Skeletal muscle satellite cell (primary cell): ENCODE measurements at regions not wholly inside any gene's neighbourhood (a gene's known extent, or its start where the extent isn't known, plus 50 kb on each side); places are given as distances from the start of the nearest gene placed in this dataset.

Experiments used
- H3K27me3 ChIP-seq: 2 replicates; pipeline ENCODE4 v1.7.0; 2013; ENCODE audit warnings: low read length; ENCODE audit not compliant: control insufficient read depth, insufficient read depth
- H3K36me3 ChIP-seq: 2 replicates; pipeline ENCODE4 v1.7.0; 2013; ENCODE audit warnings: mild to moderate bottlenecking, control low read depth, low read length; ENCODE audit not compliant: insufficient read depth
- H3K4me1 ChIP-seq: 2 replicates; pipeline ENCODE4 v1.7.0; 2013; ENCODE audit warnings: low read length; ENCODE audit not compliant: control insufficient read depth, insufficient read depth
- H3K4me2 ChIP-seq: 2 replicates; pipeline ENCODE4 v1.7.0; 2013; ENCODE audit warnings: mild to moderate bottlenecking, low read length
- H3K4me3 ChIP-seq: 2 replicates; pipeline ENCODE4 v1.7.0; 2013; ENCODE audit warnings: low read length
- H3K9ac ChIP-seq: 2 replicates; pipeline ENCODE4 v1.7.0; 2013; ENCODE audit warnings: mild to moderate bottlenecking, low read depth, low read length, moderate library complexity
- H3K9me3 ChIP-seq: replicated peaks from 2 replicates; pipeline ENCODE4 v1.7.0; 2013; ENCODE audit warnings: mild to moderate bottlenecking, control low read depth, low read length

GRCh38 chr4:19010761-19011160 lies 989.2 kb upstream of the LCORL start:
- no peak overlapping the region for H3K9ac ChIP-seq
- H3K9me3 ChIP-seq = peaks cover 3% of the 10 kb centered on the region
- H3K4me3 ChIP-seq = no peak overlapping the region
- H3K27me3 ChIP-seq = no peaks in the 10 kb centered on the region
- H3K4me1 ChIP-seq = no peaks in the 10 kb centered on the region
- H3K36me3 ChIP-seq = no peaks in the 10 kb centered on the region
- H3K4me2 ChIP-seq = no peak overlapping the region

DNA sequence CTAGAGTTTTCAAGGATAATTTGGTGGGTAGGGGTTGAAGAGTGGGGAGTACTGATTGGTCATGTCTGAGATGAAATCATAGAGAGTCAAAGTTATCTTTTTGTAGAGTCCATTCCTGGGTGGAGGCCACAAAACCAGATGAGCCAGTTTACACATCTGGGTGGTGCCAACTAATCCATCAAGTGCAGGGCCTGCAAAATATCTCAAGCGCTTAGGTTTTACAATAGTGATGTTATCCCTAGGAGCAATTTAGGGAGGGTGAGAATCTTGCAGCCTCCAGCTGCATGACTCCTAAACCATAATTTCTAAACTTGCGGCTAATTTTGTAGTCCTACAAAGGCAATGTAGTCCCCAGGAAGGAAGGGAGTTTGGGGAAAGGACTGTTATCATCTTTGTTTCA lies 988.3 kb upstream of the LCORL start:
- no peak overlapping the region for H3K9ac ChIP-seq
- no peaks in the 10 kb centered on the region for H3K36me3 ChIP-seq
- no peaks in the 10 kb centered on the region for H3K27me3 ChIP-seq
- no peak overlapping the region for H3K4me3 ChIP-seq
- H3K4me2 ChIP-seq = no peak overlapping the region
- H3K9me3 ChIP-seq = peaks cover 3% of the 10 kb centered on the region
- no peaks in the 10 kb centered on the region for H3K4me1 ChIP-seq

DNA sequence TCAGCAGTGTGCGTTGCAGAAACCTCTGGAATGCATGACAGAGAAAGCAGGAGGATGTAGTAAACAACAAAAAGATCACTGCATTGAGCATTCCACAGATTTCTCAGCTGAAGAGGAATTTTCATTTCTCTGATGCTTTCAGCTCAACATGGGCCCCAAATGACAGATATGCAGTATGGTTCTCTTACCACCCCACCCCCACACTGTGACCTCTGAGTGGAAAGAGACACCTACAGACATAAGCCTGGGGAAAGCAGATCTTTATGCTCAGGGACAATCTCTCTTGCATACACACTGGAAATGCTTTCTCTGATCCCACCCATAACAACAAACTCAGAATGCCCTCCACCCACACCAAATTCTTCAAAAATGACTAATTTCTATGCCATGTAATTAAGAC lies 983.7 kb upstream of the LCORL start:
- Histone ChIP-seq H3K4me1 (no peaks in the 10 kb centered on the region), H3K36me3 (no peaks in the 10 kb centered on the region), H3K9ac (no peak overlapping the region), H3K9me3 (peaks cover 3% of the 10 kb centered on the region), H3K4me2 (no peak overlapping the region), H3K27me3 (no peaks in the 10 kb centered on the region), H3K4me3 (no peak overlapping the region)

GRCh38 chr4:19002170-19002569 lies 980.6 kb upstream of the LCORL start:
- H3K27me3 ChIP-seq = no peaks in the 10 kb centered on the region
- no peak overlapping the region for H3K4me3 ChIP-seq
- H3K4me1 ChIP-seq = no peaks in the 10 kb centered on the region
- no peak overlapping the region for H3K4me2 ChIP-seq
- H3K36me3 ChIP-seq = no peaks in the 10 kb centered on the region
- H3K9me3 ChIP-seq = no peaks in the 10 kb centered on the region
- no peak overlapping the region for H3K9ac ChIP-seq

DNA sequence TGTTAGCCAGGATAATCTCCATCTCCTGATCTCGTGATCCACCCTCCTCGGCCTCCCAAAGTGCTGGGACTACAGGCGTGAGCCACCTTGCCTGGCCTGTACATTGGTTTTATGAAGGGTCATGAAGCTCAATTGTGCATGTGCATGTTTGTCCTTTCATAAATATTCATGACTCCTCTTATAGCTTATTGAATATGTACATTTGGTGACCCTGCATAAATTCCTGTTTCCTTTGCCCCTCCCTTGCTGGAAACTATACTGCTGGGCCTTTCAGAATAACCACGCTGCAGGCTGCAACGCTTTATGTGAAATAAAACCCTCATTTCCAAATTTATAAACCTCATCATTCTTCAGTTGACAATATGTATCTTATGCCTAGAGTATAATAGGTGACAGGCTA lies 978.0 kb upstream of the LCORL start:
- Histone ChIP-seq H3K9ac (no peak overlapping the region), H3K4me2 (no peak overlapping the region), H3K27me3 (no peaks in the 10 kb centered on the region), H3K4me1 (no peaks in the 10 kb centered on the region), H3K4me3 (no peak overlapping the region), H3K36me3 (no peaks in the 10 kb centered on the region), H3K9me3 (no peaks in the 10 kb centered on the region)

DNA sequence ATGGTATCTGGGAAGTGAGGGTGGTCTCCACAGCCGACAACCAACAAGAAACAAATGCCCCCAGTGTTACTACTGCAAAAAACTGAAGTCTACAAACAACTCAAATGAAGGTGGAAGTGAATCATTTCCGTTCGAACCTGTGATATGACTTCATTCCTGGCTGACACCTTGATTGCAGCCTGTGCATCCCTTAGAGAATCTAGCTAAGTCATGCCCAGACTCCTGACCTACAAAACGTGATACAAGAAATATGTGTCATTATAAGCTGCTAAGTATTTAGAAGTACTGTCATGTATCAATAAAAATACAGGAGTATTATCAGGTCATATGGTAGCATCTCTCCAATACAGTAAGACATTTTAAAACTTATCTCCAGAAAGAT lies 959.7 kb upstream of the LCORL start:
- H3K27me3 ChIP-seq = no peaks in the 10 kb centered on the region
- H3K36me3 ChIP-seq = no peaks in the 10 kb centered on the region
- no peak overlapping the region for H3K4me2 ChIP-seq
- H3K4me1 ChIP-seq = no peaks in the 10 kb centered on the region
- H3K4me3 ChIP-seq = no peak overlapping the region
- H3K9ac ChIP-seq = no peak overlapping the region
- H3K9me3 ChIP-seq = no peaks in the 10 kb centered on the region

DNA sequence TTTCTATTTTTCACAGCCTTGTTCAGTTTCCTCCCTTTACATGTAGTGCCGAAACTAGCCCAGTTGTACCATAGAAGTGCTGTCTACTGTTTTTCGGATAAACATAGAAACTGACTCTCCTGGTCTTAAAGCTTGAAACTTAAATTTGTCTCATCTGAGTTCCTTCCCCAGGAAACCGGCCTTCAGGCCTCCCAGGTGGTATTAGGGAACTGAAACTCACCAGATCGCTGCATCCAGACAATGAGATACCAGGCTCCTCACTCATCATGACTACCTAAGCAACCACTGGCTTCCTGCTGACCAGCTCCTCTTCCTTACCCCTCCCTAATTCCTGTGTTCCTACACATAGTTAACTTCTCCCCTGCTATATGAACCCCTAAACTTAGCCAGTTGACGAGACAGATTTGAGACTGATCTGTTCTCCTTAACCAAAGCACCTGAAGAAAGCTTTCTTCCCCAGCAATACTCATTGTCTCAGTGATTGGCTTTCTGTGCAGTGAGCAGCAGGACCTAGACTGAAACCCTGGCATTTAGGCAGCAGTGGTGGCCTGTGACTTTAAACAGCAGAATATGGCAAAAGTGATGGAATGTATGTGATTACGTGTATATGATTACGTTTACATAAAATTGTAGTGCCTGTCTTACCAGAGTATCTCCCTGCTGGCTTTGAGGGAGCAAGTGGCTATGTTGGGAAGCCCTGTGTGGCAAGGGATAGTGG lies 959.1 kb upstream of the LCORL start:
- no peaks in the 10 kb centered on the region for H3K4me1 ChIP-seq
- H3K4me2 ChIP-seq = no peak overlapping the region
- H3K9ac ChIP-seq = no peak overlapping the region
- no peaks in the 10 kb centered on the region for H3K36me3 ChIP-seq
- no peaks in the 10 kb centered on the region for H3K9me3 ChIP-seq
- H3K4me3 ChIP-seq = no peak overlapping the region
- no peaks in the 10 kb centered on the region for H3K27me3 ChIP-seq

GRCh38 chr4:18976884-18977283 lies 955.3 kb upstream of the LCORL start:
- Histone ChIP-seq H3K9me3 (no peaks in the 10 kb centered on the region), H3K4me1 (no peaks in the 10 kb centered on the region), H3K27me3 (no peaks in the 10 kb centered on the region), H3K36me3 (no peaks in the 10 kb centered on the region), H3K4me2 (no peak overlapping the region), H3K9ac (no peak overlapping the region), H3K4me3 (no peak overlapping the region)

GRCh38 chr4:18975916-18976808 lies 954.6 kb upstream of the LCORL start:
- Histone ChIP-seq H3K4me1 (no peaks in the 10 kb centered on the region), H3K27me3 (no peaks in the 10 kb centered on the region), H3K36me3 (no peaks in the 10 kb centered on the region), H3K9me3 (no peaks in the 10 kb centered on the region), H3K9ac (no peak overlapping the region), H3K4me2 (no peak overlapping the region), H3K4me3 (no peak overlapping the region)

DNA sequence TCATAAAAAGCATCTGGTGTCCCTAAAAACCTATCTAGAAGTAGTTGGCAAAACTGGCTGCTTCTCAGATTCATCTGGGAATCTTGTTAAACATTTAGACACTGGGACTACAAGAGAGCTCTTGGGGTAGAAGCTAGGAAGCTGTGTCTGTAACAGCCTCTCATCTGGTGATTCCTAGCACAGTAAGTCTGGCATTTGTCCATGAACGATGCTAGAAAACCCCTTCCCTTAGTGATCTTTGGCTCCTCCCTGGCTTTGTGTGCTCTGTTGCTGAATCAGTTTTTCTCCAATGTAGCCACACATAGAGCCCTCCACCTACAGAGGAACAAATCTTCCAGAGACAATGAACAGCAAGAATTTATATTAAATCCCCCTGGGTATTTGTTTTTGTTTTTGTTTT lies 951.7 kb upstream of the LCORL start:
- peaks cover 5% of the 10 kb centered on the region for H3K9me3 ChIP-seq
- no peaks in the 10 kb centered on the region for H3K4me1 ChIP-seq
- no peak overlapping the region for H3K9ac ChIP-seq
- no peaks in the 10 kb centered on the region for H3K36me3 ChIP-seq
- no peaks in the 10 kb centered on the region for H3K27me3 ChIP-seq
- no peak overlapping the region for H3K4me3 ChIP-seq
- H3K4me2 ChIP-seq = no peak overlapping the region

DNA sequence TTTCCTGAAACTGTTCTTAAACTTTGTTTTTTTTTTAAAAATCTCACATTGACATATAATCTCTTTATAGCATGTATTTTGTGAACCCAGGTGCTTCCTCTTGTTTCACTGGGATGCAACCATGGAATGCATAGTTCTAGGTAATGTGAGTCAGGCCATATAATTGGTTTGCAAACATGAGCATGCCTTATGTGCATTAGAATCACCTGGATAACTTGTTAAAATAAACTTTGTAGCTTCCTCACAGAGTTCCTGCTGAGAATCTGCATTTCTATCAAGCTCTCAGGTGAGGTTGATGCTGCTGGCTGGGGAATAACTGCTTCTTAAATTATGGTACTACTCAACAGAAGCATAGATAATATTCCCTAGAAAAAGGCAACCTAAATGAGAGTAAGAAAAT lies 940.3 kb upstream of the LCORL start:
- Histone ChIP-seq H3K27me3 (no peaks in the 10 kb centered on the region), H3K9ac (no peak overlapping the region), H3K4me3 (no peak overlapping the region), H3K4me2 (no peak overlapping the region), H3K4me1 (no peaks in the 10 kb centered on the region), H3K9me3 (no peaks in the 10 kb centered on the region), H3K36me3 (no peaks in the 10 kb centered on the region)

DNA sequence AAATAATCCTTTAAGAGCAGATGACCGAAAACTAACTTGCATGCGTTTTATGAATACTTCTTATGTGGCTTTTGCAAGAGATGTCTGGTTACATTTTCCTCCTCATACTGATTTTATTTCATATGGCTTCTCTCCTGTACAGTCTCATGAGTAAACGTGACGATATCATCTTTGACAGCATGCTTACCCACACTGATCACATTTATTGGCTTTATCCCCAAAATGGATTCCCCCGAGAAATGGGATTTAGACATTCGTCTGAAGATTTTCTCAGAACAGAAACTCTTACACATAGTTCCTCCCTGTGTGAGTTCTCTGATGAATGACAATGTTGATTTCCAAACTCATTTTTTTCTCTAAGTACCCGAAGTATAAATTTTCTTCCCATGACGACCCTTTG lies 939.7 kb upstream of the LCORL start:
- Histone ChIP-seq H3K27me3 (no peaks in the 10 kb centered on the region), H3K9me3 (no peaks in the 10 kb centered on the region), H3K9ac (no peak overlapping the region), H3K36me3 (no peaks in the 10 kb centered on the region), H3K4me3 (no peak overlapping the region), H3K4me1 (no peaks in the 10 kb centered on the region), H3K4me2 (no peak overlapping the region)
